ENCODE measurements at regions not wholly inside any gene's neighbourhood (a gene's known extent, or its start where the extent isn't known, plus 50 kb on each side); places are given as distances from the start of the nearest gene placed in this dataset.

DNA sequence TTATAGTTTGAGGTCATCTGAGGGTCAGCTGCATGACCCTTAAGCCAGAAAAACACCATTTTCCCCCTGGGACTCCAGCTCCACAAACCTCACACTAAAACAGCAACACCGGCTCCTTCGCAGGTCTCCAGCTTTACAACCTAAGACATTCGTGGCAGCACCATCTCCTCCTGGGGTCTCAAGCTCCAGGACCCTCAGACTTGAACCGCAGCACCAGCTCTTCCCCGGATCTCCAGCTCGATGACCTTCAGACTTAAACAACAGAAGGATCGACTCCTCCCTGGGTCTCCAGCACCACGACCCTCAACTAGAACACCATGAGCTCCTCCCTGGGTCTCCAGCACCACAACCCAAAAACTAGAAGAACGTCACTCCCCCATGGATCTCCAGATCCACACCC is 233.7 kb upstream of the CNTN6 start:
- DNase-seq (ENCODE audit: low spot score), result no peak
- TF ChIP-seq, protein P1, sequence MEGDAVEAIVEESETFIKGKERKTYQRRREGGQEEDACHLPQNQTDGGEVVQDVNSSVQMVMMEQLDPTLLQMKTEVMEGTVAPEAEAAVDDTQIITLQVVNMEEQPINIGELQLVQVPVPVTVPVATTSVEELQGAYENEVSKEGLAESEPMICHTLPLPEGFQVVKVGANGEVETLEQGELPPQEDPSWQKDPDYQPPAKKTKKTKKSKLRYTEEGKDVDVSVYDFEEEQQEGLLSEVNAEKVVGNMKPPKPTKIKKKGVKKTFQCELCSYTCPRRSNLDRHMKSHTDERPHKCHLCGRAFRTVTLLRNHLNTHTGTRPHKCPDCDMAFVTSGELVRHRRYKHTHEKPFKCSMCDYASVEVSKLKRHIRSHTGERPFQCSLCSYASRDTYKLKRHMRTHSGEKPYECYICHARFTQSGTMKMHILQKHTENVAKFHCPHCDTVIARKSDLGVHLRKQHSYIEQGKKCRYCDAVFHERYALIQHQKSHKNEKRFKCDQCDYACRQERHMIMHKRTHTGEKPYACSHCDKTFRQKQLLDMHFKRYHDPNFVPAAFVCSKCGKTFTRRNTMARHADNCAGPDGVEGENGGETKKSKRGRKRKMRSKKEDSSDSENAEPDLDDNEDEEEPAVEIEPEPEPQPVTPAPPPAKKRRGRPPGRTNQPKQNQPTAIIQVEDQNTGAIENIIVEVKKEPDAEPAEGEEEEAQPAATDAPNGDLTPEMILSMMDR (IDR thresholded peaks at IDR 0.05; ENCODE audit: extremely low read depth, missing control alignments), result no peak

DNA sequence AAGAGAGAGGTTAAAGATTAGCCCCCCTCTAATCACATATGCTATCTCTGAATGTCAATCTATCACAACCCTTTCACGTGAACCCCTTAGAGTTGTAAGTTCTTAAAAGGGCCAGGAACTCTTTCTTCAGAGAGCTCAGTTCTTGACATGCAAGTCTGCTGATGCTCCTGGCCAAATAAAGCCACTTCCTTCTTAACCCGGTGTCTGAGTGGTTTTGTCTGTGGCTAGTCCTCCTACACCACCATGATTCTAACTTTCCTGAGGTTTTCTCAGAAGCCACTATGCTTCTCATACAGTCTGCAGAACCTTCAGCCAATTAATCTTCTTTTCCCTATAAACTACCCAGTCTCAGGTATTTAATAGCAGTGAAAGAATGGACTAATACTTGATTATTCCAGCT is 231.1 kb upstream of the CNTN6 start:
- TF ChIP-seq, protein P1 (IDR thresholded peaks at IDR 0.05; ENCODE audit: extremely low read depth, missing control alignments), result no peak

DNA sequence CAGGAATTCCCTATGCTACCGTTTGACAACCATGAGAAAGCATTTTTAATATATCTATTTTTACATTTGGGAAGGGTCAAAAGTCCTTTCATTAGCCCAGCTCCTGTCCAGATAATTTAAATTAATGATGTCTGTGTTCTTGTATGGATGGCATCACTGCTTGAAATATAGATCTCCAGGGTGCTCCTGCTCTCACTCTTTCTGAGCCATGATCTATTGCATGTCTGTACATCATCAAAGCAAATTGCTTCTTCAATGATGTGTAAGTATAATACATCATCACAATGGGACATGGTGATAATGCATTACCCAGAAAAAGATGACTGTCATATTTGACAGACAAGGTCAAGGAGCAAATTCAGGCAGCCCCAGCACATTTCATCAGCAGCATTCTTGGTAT is 223.6 kb upstream of the CNTN6 start:
- DNase-seq (ENCODE audit: low spot score), result no peak
- TF ChIP-seq, protein P1 (IDR thresholded peaks at IDR 0.05; ENCODE audit: extremely low read depth, missing control alignments), result no peak

More for the DNA sequence above, 231.1 kb upstream of the CNTN6 start:
- no peak for DNase-seq (ENCODE audit: low spot score)

DNA sequence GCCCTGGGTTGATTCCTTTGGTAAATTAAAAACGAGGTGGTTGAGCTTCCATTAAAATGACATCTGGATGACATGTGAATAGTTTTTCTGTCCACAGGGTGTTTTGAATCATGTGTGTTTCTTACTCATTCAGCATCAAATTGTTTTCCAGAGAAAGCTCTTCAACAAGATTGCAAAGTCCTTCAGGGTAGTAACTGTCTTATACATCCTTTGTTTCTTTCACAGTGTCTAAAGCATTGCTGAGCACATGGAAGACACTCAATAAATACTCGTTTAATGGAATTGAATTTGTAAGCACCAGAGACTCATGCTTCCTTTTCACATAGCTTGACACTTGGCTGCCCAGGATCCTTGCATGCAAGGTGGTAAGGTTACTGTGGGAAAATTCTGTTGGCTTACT is 223.1 kb upstream of the CNTN6 start:
- no peak for DNase-seq (ENCODE audit: low spot score)
- TF ChIP-seq, protein P1 (IDR thresholded peaks at IDR 0.05; ENCODE audit: extremely low read depth, missing control alignments), result no peak

DNA sequence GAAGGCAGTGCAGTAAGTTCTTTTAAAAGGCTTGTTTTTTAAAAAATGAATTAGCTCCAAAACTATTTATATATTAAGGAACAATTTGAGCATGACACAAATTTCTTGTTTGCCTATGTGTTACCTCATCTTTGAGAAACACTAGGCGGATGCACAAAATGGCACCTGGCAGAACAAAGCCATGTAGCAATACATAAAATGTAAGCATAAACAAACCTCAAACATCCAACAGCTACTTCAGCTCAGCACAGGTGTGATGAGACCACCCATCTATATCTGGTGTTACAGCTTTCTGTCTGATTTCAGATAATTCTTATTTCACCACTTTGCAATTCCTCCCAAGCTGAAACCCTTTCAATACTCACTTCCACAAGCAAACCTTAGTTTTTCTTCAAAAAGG is 221.2 kb upstream of the CNTN6 start:
- DNase-seq (ENCODE audit: low spot score), result no peak
- TF ChIP-seq, protein P1 (IDR thresholded peaks at IDR 0.05; ENCODE audit: extremely low read depth, missing control alignments), result no peak

DNA sequence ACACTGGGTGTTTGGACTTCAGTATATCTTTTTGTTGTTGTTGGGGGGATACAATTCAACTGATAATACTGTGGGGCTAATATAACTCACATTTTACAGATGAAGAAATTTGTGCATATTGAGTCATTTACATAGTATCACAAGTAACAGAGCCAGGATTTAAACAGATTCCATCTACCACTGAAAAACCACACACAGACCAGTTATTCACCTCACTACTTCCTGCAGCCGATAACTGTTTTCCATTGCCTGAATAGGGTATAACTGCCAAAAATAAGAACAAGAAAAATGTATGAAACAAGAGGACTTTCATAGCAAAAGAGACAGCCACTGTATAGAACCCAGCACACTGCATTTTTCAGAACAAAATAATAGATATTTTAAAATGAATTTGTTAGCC is 215.8 kb upstream of the CNTN6 start:
- TF ChIP-seq, protein P1 (IDR thresholded peaks at IDR 0.05; ENCODE audit: extremely low read depth, missing control alignments), result no peak
- DNase-seq (ENCODE audit: low spot score), result no peak

DNA sequence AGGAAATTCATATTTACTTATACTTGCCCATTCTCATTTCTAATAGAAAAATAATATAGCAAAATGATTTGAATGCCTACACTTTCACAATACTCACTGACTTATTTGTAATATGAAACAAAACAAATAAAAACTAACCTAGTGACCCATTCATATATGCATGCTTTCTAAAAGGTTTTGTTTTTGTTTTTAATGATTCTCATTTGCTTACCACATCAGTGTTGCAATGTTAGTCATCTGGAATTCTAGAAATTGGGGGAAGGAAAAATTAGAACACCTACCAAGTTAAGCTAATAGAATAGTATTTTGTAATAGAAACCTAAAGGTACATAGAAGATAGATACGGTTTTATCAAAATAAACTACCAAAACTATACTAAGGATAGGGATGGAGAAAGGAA is 214.1 kb upstream of the CNTN6 start:
- TF ChIP-seq, protein P1 (IDR thresholded peaks at IDR 0.05; ENCODE audit: extremely low read depth, missing control alignments), result no peak

More for the DNA sequence above, 214.1 kb upstream of the CNTN6 start:
- no peak for DNase-seq (ENCODE audit: low spot score)

Data from GM20000 (cell line).